Cardiac muscle cell (in vitro differentiated cells and primary cell): ENCODE measurements at regions not wholly inside any gene's neighbourhood (a gene's known extent, or its start where the extent isn't known, plus 50 kb on each side); places are given as distances from the start of the nearest gene placed in this dataset.
A peak's percentile ranks its signal among the peaks of the same experiment; 100 is the strongest.
"Not testable (repeated sequence)": the region's sequence is repeated elsewhere in the genome, so short reads cannot be mapped to it uniquely, and the experiment has no call there.

Source experiments
- DNase-seq, 2 donors: peaks; one replicate each; pipeline versions ENCODE4 v3.0.0 to v3.0.0-alpha.2; 2010 to 2017; ENCODE audit warnings: low read depth in 1 of 2, low spot score in 1 of 2
- H3K27ac ChIP-seq: fragments of 200-600 bp; sonication (generic); 2 replicates; pipeline ENCODE4 v1.5.1; 2016
- H3K27me3 ChIP-seq: fragments of 200-600 bp; sonication (generic); 2 replicates; pipeline ENCODE4 v1.6.0; 2016; ENCODE audit warnings: control low read depth
- H3K36me3 ChIP-seq: fragments of 200-600 bp; sonication (generic); 2 replicates; pipeline ENCODE4 v1.5.1; 2016; ENCODE audit warnings: control low read depth
- H3K4me1 ChIP-seq: fragments of 200-600 bp; sonication (generic); 2 replicates; pipeline ENCODE4 v1.8.1; 2017; ENCODE audit warnings: low read depth, mild to moderate bottlenecking, mixed run types
- H3K4me3 ChIP-seq: fragments of 200-600 bp; sonication (generic); 2 replicates; pipeline ENCODE4 v1.5.1; 2016; ENCODE audit warnings: mild to moderate bottlenecking
- H3K9me3 ChIP-seq: fragments of 200-600 bp; sonication (generic); 2 replicates; pipeline ENCODE4 v1.5.1; 2017; ENCODE audit warnings: low read depth, mild to moderate bottlenecking, control low read depth
- CTCF ChIP-seq: IDR thresholded peaks from 2 replicates; pipeline ENCODE4 v1.5.1; 2012; ENCODE audit warnings: low read depth, mild to moderate bottlenecking, low read length

DNA sequence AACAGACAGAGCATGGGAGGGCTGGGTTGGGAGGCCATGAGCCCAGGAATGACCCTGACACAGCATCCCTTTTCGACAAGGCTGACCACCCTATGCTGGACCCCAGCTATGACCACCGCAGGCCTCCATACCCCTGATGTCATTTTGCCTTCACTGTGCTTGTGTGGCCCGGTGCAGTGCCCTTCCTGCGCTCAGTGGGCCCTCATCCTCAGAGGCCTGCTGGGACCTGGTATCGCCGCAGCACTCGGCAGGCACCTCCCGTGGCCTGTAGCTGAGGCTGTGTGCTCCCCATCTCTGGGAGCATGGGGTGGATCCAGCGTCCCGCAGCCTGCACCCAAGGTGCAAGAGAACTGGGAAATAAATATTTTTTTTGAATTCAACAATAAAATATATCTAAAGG, 73.1 kb upstream of the MEF2A start:
- DNase-seq, result no peak
- peaks cover 18% of the 10 kb centered on the region for H3K4me1 ChIP-seq
- H3K36me3 ChIP-seq, result no peaks in the 10 kb centered on the region
- no peak overlapping the region for H3K27ac ChIP-seq
- no peak for TF ChIP-seq CTCF
- H3K27me3 ChIP-seq, result no peaks in the 10 kb centered on the region
- no peaks in the 10 kb centered on the region for H3K9me3 ChIP-seq
- H3K4me3 ChIP-seq, result no peak overlapping the region

GRCh38 chr15:99493461-99493860, 72.3 kb upstream of the MEF2A start:
- H3K9me3 ChIP-seq, result no peaks in the 10 kb centered on the region
- peaks cover 10% of the 10 kb centered on the region for H3K4me1 ChIP-seq
- no peak overlapping the region for H3K4me3 ChIP-seq
- TF ChIP-seq CTCF, result no peak
- no peak for DNase-seq
- no peak overlapping the region for H3K27ac ChIP-seq
- H3K36me3 ChIP-seq, result no peaks in the 10 kb centered on the region
- H3K27me3 ChIP-seq, result no peaks in the 10 kb centered on the region

DNA sequence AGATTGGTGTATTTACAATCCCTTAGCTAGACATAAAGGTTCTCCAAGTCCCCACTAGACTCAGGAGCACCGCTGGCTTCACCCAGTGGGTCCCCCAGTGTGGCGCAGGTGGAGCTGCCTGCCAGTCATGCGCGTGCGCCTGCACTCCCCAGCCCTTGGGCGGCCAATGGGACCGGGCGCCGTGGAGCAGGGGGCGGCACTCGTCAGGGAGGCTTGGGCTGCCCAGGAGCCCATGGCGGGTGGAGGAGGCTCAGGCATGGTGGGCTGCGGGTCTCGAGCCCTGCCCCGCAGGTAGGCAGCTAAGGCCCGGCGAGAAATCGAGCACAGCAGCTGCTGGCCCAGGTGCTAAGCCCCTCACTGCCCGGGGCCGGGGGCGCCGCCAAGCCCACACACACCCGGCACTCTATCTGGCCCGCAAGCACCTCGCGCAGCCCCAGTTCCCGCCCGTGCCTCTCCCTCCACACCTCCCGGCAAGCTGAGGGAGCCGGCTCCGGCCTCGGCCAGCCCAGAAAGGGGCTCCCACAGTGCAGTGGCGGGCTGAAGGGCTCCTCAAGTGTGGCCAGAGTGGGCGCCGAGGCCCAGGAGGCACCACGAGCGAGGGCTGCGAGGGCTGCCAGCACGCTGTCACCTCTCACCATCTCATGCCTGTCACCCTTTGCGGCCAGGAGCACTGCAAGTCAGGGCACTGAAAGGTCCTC, 71.1 kb upstream of the MEF2A start:
- H3K27ac ChIP-seq, H3K4me1 ChIP-seq, H3K9me3 ChIP-seq, H3K27me3 ChIP-seq, DNase-seq, H3K4me3 ChIP-seq, H3K36me3 ChIP-seq: not testable (repeated sequence)

- Histone ChIP-seq H3K36me3 (no peaks in the 10 kb centered on the region), H3K27ac (peak overlapping the region; percentile 30), H3K4me3 (no peak overlapping the region), H3K4me1 (peaks cover 8% of the 10 kb centered on the region), H3K9me3 (no peaks in the 10 kb centered on the region), H3K27me3 (no peaks in the 10 kb centered on the region)
- peak in 1 of 2 donors; percentile 47 for DNase-seq
- no peak for TF ChIP-seq CTCF
Observed at GRCh38 chr15:99495430-99496301, 70.1 kb upstream of the MEF2A start.

- no peak overlapping the region for H3K4me3 ChIP-seq
- TF ChIP-seq CTCF, result no peak
- H3K9me3 ChIP-seq, result no peaks in the 10 kb centered on the region
- DNase-seq, result no peak
- H3K27me3 ChIP-seq, result no peaks in the 10 kb centered on the region
- H3K27ac ChIP-seq, result peak overlapping the region; percentile 30
- H3K4me1 ChIP-seq, result peaks cover 8% of the 10 kb centered on the region
- no peaks in the 10 kb centered on the region for H3K36me3 ChIP-seq
Observed at GRCh38 chr15:99496302-99496629, 69.5 kb upstream of the MEF2A start.

DNA sequence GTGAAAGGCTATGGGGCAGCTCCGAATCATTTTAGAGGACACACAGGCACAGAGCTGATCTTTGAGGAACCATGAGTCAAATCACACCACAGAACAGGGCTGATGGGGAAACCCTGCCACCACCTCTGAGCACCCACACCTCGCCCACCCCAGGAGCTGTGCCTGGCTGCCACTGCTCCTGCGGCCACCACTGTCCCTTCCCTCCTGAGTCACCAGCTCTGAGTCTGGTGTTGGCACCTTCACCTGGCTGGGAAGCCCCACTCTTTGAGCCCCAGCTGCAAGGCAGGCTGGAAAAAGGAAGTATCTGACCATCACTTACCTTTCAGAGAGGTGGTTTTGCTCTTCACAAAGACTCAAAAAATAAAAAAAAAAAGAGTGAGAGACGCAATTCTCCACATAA, 63.6 kb upstream of the MEF2A start:
- Histone ChIP-seq H3K9me3 (no peaks in the 10 kb centered on the region), H3K4me3 (no peak overlapping the region), H3K36me3 (no peaks in the 10 kb centered on the region), H3K4me1 (no peaks in the 10 kb centered on the region), H3K27me3 (no peaks in the 10 kb centered on the region), H3K27ac (no peak overlapping the region)
- TF ChIP-seq CTCF, result no peak
- DNase-seq, result no peak
